ENCODE measurements at regions not wholly inside any gene's neighbourhood (a gene's known extent, or its start where the extent isn't known, plus 50 kb on each side); places are given as distances from the start of the nearest gene placed in this dataset.
A peak's percentile ranks its signal among the peaks of the same experiment; 100 is the strongest.

- Histone ChIP-seq H3K9me3 (ENCODE audit: control insufficient read depth in 4 of 4, low read length in 3 of 4) (no peaks in the 10 kb centered on the region), H3K27ac (ENCODE audit: low read depth in 1 of 2, low read length in 2 of 2) (peak overlapping the region; percentile 41 to 49), H3K36me3 (ENCODE audit: control insufficient read depth in 4 of 4, insufficient read depth in 3 of 4, low read depth in 1 of 4, low read length in 3 of 4) (no peaks in the 10 kb centered on the region), H3K4me1 (ENCODE audit: control insufficient read depth in 4 of 4, insufficient read depth in 4 of 4, low read length in 3 of 4) (peaks cover 0 to 4% (median 0%) of the 10 kb centered on the region in 4 donors), H3K9ac (ENCODE audit: low read depth in 1 of 2, low read length in 2 of 2) (no peak overlapping the region), H3K4me3 (ENCODE audit: low read depth in 1 of 3, low read length in 3 of 3) (no peak overlapping the region), H3K27me3 (ENCODE audit: control insufficient read depth in 4 of 4, insufficient read depth in 4 of 4, low read length in 3 of 4) (no peaks in the 10 kb centered on the region)
- peak in 1 of 2 donors; percentile 28 for TF ChIP-seq HNF4A (conservative IDR thresholded peaks at IDR 0.05)
- TF ChIP-seq YY1 (IDR thresholded peaks at IDR 0.05): no peak
- peak; percentile 34 to 42 for TF ChIP-seq JUND (IDR thresholded peaks at IDR 0.05)
- TF ChIP-seq RXRA (IDR thresholded peaks at IDR 0.05): peak; percentile 76 to 85
- no peak for DNase-seq (ENCODE audit: low spot score)
- 59% methylated on average over 4 of the region's 4 CpGs for WGBS
Observed at GRCh38 chr12:75951399-75952278, 79.9 kb downstream of the PHLDA1 start.

GRCh38 chr12:75947156-75947723 lies 84.3 kb downstream of the PHLDA1 start:
- Histone ChIP-seq H3K27me3 (ENCODE audit: control insufficient read depth in 4 of 4, insufficient read depth in 4 of 4, low read length in 3 of 4) (no peaks in the 10 kb centered on the region), H3K4me3 (ENCODE audit: low read depth in 1 of 3, low read length in 3 of 3) (no peak overlapping the region), H3K36me3 (ENCODE audit: control insufficient read depth in 4 of 4, insufficient read depth in 3 of 4, low read depth in 1 of 4, low read length in 3 of 4) (no peaks in the 10 kb centered on the region), H3K9ac (ENCODE audit: low read depth in 1 of 2, low read length in 2 of 2) (no peak overlapping the region), H3K9me3 (ENCODE audit: control insufficient read depth in 4 of 4, low read length in 3 of 4) (no peaks in the 10 kb centered on the region), H3K27ac (ENCODE audit: low read depth in 1 of 2, low read length in 2 of 2) (no peak overlapping the region), H3K4me1 (ENCODE audit: control insufficient read depth in 4 of 4, insufficient read depth in 4 of 4, low read length in 3 of 4) (peaks cover 0 to 16% (median 6%) of the 10 kb centered on the region in 4 donors)
- WGBS: 96% methylated on average over 4 of the region's 4 CpGs
- no peak for TF ChIP-seq NR2F2 (IDR thresholded peaks at IDR 0.05)
- no peak for TF ChIP-seq HNF4G (IDR thresholded peaks at IDR 0.05)
- TF ChIP-seq HNF4A (conservative IDR thresholded peaks at IDR 0.05): no peak
- TF ChIP-seq JUND (IDR thresholded peaks at IDR 0.05): no peak
- TF ChIP-seq ZBTB33 (IDR thresholded peaks at IDR 0.05): no peak
- no peak for TF ChIP-seq YY1 (IDR thresholded peaks at IDR 0.05)
- no peak for TF ChIP-seq SP1 (IDR thresholded peaks at IDR 0.05)
- TF ChIP-seq FOXA1 (IDR thresholded peaks at IDR 0.05): no peak
- no peak for TF ChIP-seq REST (IDR thresholded peaks at IDR 0.05)
- TF ChIP-seq CTCF (IDR thresholded peaks at IDR 0.05; ENCODE audit: low read depth, low read length, missing input control): no peak
- TF ChIP-seq GABPA (IDR thresholded peaks at IDR 0.05 in 1 of 2, conservative IDR thresholded peaks at IDR 0.05 in 1 of 2): no peak
- TF ChIP-seq RXRA (IDR thresholded peaks at IDR 0.05): no peak
- no peak for TF ChIP-seq ATF3 (IDR thresholded peaks at IDR 0.05)
- DNase-seq (ENCODE audit: low spot score): no peak

All from liver (tissue), 8 donors.